ENCODE measurements at regions not wholly inside any gene's neighbourhood (a gene's known extent, or its start where the extent isn't known, plus 50 kb on each side); places are given as distances from the start of the nearest gene placed in this dataset.

DNA sequence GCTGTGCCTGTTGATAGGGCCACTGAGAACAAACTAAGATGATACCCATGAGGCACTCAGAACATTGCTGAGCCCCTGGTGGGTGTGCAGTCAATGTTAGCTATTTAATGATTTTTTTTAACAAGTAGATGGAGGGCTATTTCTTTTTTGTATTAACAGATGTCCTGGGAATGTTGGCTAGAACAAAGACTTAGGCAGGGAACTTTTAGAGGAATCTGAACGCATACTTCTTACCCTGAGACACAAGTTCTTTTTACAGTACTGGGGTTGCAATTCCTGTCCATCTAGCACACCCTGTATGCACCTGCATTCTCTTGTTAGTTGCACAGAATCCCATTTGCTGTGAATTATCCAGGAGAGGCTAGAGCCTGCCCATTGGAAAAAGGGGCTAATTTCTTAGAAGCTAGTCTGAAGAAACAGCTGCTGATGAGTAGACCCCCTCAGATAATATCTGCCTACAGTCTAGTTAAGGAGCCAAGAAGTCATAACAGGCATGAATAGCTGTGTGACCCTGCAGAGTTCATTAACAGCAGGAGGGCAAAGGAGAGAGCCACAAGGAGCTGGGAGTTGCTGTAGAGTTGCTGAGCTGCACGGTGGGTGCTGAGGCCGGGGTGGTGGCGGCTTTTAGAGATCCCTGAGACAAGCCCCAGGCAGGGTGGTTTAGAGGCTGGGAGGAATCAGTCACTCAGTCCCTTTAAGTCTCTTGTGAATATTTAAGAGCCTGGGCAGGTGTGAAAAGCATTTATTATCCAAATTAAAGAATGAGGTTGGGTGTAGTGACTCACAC lies 103.7 kb upstream of the FZD8 start:
- TF ChIP-seq, protein P1, sequence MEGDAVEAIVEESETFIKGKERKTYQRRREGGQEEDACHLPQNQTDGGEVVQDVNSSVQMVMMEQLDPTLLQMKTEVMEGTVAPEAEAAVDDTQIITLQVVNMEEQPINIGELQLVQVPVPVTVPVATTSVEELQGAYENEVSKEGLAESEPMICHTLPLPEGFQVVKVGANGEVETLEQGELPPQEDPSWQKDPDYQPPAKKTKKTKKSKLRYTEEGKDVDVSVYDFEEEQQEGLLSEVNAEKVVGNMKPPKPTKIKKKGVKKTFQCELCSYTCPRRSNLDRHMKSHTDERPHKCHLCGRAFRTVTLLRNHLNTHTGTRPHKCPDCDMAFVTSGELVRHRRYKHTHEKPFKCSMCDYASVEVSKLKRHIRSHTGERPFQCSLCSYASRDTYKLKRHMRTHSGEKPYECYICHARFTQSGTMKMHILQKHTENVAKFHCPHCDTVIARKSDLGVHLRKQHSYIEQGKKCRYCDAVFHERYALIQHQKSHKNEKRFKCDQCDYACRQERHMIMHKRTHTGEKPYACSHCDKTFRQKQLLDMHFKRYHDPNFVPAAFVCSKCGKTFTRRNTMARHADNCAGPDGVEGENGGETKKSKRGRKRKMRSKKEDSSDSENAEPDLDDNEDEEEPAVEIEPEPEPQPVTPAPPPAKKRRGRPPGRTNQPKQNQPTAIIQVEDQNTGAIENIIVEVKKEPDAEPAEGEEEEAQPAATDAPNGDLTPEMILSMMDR (conservative IDR thresholded peaks at IDR 0.05; ENCODE audit: low read length): no peak
- no peak for TF ChIP-seq EZH2phosphoT487 (IDR thresholded peaks at IDR 0.05; ENCODE audit: borderline replicate concordance)

Data from Loucy (cell line).